Endothelial cell of umbilical vein (primary cell): ENCODE measurements at regions not wholly inside any gene's neighbourhood (a gene's known extent, or its start where the extent isn't known, plus 50 kb on each side); places are given as distances from the start of the nearest gene placed in this dataset.

Source experiments
- BruUV-seq: library from RNA; stranded (reverse); fragments of 400-500 nt; replicated peaks from 2 replicates; lab custom pipeline; 2021; lab: Mats Ljungman, UMichigan
- CTCF ChIA-PET: fragments of 300-600, 350-600 bp; sonication (Branson Sonifier 250); formaldehyde crosslinking; loops from one replicate; lab custom pipeline; 2021; ENCODE audit warnings: antibody characterized with exemption, inconsistent platforms; lab: Charles Lee
- POLR2A ChIA-PET: fragments of 300-600, 350-600 bp; sonication (Branson Sonifier 250); formaldehyde crosslinking; loops from one replicate; lab custom pipeline; 2021; ENCODE audit warnings: antibody characterized with exemption, inconsistent platforms; lab: Charles Lee
- DNase-seq: peaks from one replicate; pipeline ENCODE4 v3.0.0-alpha.2; 2011; ENCODE audit warnings: low read depth, low spot score
- FAIRE-seq: peaks from 2 replicates; lab custom pipeline; 2011; peaks lifted over from hg19 to GRCh38; lab: Jason Lieb, UNC
- H2AFZ ChIP-seq: 2 replicates; pipeline ENCODE4 v1.6.0; 2012; ENCODE audit warnings: low read depth, low read length, control low read depth, inconsistent platforms
- H3K27ac ChIP-seq: 2 replicates; pipeline ENCODE4 v1.5.1; 2011; ENCODE audit warnings: low read depth, mild to moderate bottlenecking, control low read depth, low read length, moderate library complexity; ENCODE audit not compliant: insufficient read depth
- H3K27me3 ChIP-seq, 2 experiments: 2 replicates each; pipeline versions ENCODE4 v1.6.0 to v1.6.1; 2011; ENCODE audit warnings: low read length in 2 of 2, mixed read lengths in 1 of 2; ENCODE audit not compliant: control insufficient read depth in 2 of 2, insufficient read depth in 2 of 2
- H3K36me3 ChIP-seq, 2 experiments: 2 replicates in 1 of 2; 3 replicates in 1 of 2; pipeline ENCODE4 v1.5.1; 2011; ENCODE audit warnings: low read length in 2 of 2, mild to moderate bottlenecking in 1 of 2, moderate library complexity in 1 of 2; ENCODE audit not compliant: control insufficient read depth in 2 of 2, insufficient read depth in 2 of 2; ENCODE audit errors: extremely low read depth in 1 of 2
- H3K4me1 ChIP-seq: 3 replicates; pipeline ENCODE4 v1.5.1; 2011; ENCODE audit warnings: mild to moderate bottlenecking, low read length; ENCODE audit not compliant: control insufficient read depth, insufficient read depth; ENCODE audit errors: extremely low read depth
- H3K4me2 ChIP-seq: 2 replicates; pipeline ENCODE4 v1.6.1; 2011; ENCODE audit warnings: low read length, control low read depth, mixed read lengths; ENCODE audit not compliant: insufficient read depth
- H3K4me3 ChIP-seq, 3 experiments: fragments of 200-600 bp in 1 of 3; sonication (generic), shearing (Covaris generic) in 1 of 3; replicated peaks in 1 of 3; 2 replicates each; pipeline ENCODE4 v1.5.1; 2011 to 2016; ENCODE audit warnings: control low read depth in 3 of 3, low read length in 3 of 3, mild to moderate bottlenecking in 2 of 3, inconsistent platforms in 1 of 3, low read depth in 1 of 3, moderate library complexity in 1 of 3; ENCODE audit not compliant: insufficient read depth in 1 of 3
- H3K79me2 ChIP-seq: 2 replicates; pipeline ENCODE4 v1.6.0; 2012; ENCODE audit warnings: low read length, inconsistent platforms; ENCODE audit not compliant: control insufficient read depth, insufficient read depth
- H3K9ac ChIP-seq: replicated peaks from 2 replicates; pipeline ENCODE3; 2011; ENCODE audit warnings: low read length, control low read depth; ENCODE audit not compliant: insufficient read depth; ENCODE audit errors: extremely low read depth
- H3K9me1 ChIP-seq: replicated peaks from 3 replicates; pipeline ENCODE4 v1.6.0; 2011; ENCODE audit warnings: mild to moderate bottlenecking, low read length; ENCODE audit not compliant: control insufficient read depth, insufficient read depth; ENCODE audit errors: extremely low read depth
- H3K9me3 ChIP-seq: replicated peaks from 2 replicates; pipeline ENCODE4 v1.5.1; 2012; ENCODE audit warnings: low read length, inconsistent platforms; ENCODE audit not compliant: control insufficient read depth, insufficient read depth
- H4K20me1 ChIP-seq: replicated peaks from 2 replicates; pipeline ENCODE3; 2011; ENCODE audit warnings: mild to moderate bottlenecking, low read length; ENCODE audit not compliant: control insufficient read depth, insufficient read depth; ENCODE audit errors: extremely low read depth
- EZH2 ChIP-seq: IDR thresholded peaks from 2 replicates; pipeline ENCODE4 v1.6.1; 2012; ENCODE audit warnings: borderline replicate concordance, low read depth, mild to moderate bottlenecking, moderate library complexity, low read length, inconsistent platforms; ENCODE audit not compliant: severe bottlenecking
- FOS ChIP-seq: IDR thresholded peaks from 2 replicates; pipeline ENCODE4 v1.6.1; 2011; ENCODE audit warnings: mild to moderate bottlenecking, low read length, moderate library complexity, borderline replicate concordance; ENCODE audit not compliant: insufficient read depth
- GATA2 ChIP-seq: IDR thresholded peaks from 2 replicates; pipeline ENCODE4 v1.7.0; 2011; ENCODE audit warnings: low read depth, mild to moderate bottlenecking, moderate library complexity, mixed read lengths, low read length; ENCODE audit not compliant: insufficient read length, insufficient read depth
- JUN ChIP-seq: IDR thresholded peaks from 2 replicates; pipeline ENCODE4 v1.6.1; 2011; ENCODE audit warnings: borderline replicate concordance, low read depth; ENCODE audit not compliant: insufficient read length, insufficient read depth
- MAX ChIP-seq: IDR thresholded peaks from 2 replicates; pipeline ENCODE4 v1.6.1; 2011; ENCODE audit not compliant: insufficient read depth, insufficient read length
- MYC ChIP-seq: IDR thresholded peaks from one replicate; pipeline ENCODE4 v1.6.1; 2011; ENCODE audit warnings: mild to moderate bottlenecking, low read depth, low read length
- POLR2A ChIP-seq: IDR thresholded peaks from 2 replicates; pipeline ENCODE4 v1.6.1; 2012; ENCODE audit warnings: low read depth, mild to moderate bottlenecking, control low read depth, low read length
- POLR2AphosphoS5 ChIP-seq: IDR thresholded peaks from 2 replicates; pipeline ENCODE4 v1.6.1; 2012; ENCODE audit warnings: low read depth, mild to moderate bottlenecking, control low read depth, low read length, moderate library complexity; ENCODE audit not compliant: insufficient read depth
- dilution Hi-C: fragments of 300-500 bp; cut with MboI; formaldehyde crosslinking; loops from one replicate; pipeline ENCODE4 v1.15.0; 2019; ENCODE audit warnings: low sequenced_read_pairs; ENCODE audit not compliant: extremely low pct_ligation_motif_present
- intact Hi-C: fragments of 100-400 bp; cut with micrococcal nuclease; formaldehyde crosslinking; loops from one replicate; pipeline ENCODE4 v1.10.0; 2022

GRCh38 chr7:22632674-22633073 lies 94.3 kb upstream of the IL6 start:
- Histone ChIP-seq H3K27me3 (no peaks in the 10 kb centered on the region), H3K4me3 (no peak overlapping the region), H3K9ac (peak overlapping the region; percentile 70), H3K9me3 (no peaks in the 10 kb centered on the region), H2AFZ (no peak overlapping the region), H4K20me1 (no peaks in the 10 kb centered on the region), H3K9me1 (no peaks in the 10 kb centered on the region), H3K79me2 (no peaks in the 10 kb centered on the region), H3K4me2 (peak overlapping the region; percentile 63), H3K27ac (peak overlapping the region; percentile 92), H3K4me1 (peaks cover 41% of the 10 kb centered on the region), H3K36me3 (no peaks in the 10 kb centered on the region)
- BruUV-seq, result no TSS peak
- peak; percentile 92 for DNase-seq
- ChIA-PET POLR2A (interaction anchor here (0.7 kb wide), 1 partner anchor 16 kb away, joined by 3 read pairs; no protein-coding TSS in a partner anchor), CTCF (interaction anchor here (1.0 to 2.3 kb wide), 8 partner anchors 15 to 150 kb away, joined by 3 to 17 read pairs (median 6); partner anchors contain the start of gene IL6)
- intact Hi-C loops, result loop anchor here (1.0 to 2.0 kb wide), 10 partner anchors 11 to 95 kb away; partner anchors contain the start of gene IL6
- TF ChIP-seq JUN, result peak; percentile 87
- no peak for TF ChIP-seq MYC
- peak; percentile 76 for TF ChIP-seq POLR2AphosphoS5
- TF ChIP-seq FOS, result peak; percentile 86
- peak; percentile 68 for TF ChIP-seq POLR2A
- peak; percentile 93 for TF ChIP-seq GATA2
- no peak for TF ChIP-seq EZH2
- dilution Hi-C loops, result no loop called here
- peak; percentile 98 for FAIRE-seq

- dilution Hi-C loops, result no loop called here
- no peaks in the 10 kb centered on the region for H3K79me2 ChIP-seq
- intact Hi-C loops, result loop anchor here (1.0 to 2.0 kb wide), 9 partner anchors 16 to 96 kb away; partner anchors contain the start of gene IL6
- H3K4me2 ChIP-seq, result peak overlapping the region; percentile 41
- H4K20me1 ChIP-seq, result no peaks in the 10 kb centered on the region
- TF ChIP-seq GATA2 (no peak), MAX (peak; percentile 14)
- ChIA-PET CTCF (interaction anchor here (1.1 to 2.3 kb wide), 8 partner anchors 16 to 151 kb away, joined by 3 to 17 read pairs (median 6); partner anchors contain the start of gene IL6), POLR2A (no interaction called here)
- FAIRE-seq (peak; percentile 81), DNase-seq (peak; percentile 69)
- no peaks in the 10 kb centered on the region for H3K9me1 ChIP-seq
- H3K4me3 ChIP-seq, result no peak overlapping the region
- no peaks in the 10 kb centered on the region for H3K27me3 ChIP-seq
- no TSS peak for BruUV-seq
- H3K9ac ChIP-seq, result peak overlapping the region; percentile 70
- H2AFZ ChIP-seq, result peak overlapping the region; percentile 52
- H3K4me1 ChIP-seq, result peaks cover 47% of the 10 kb centered on the region
- H3K36me3 ChIP-seq, result no peaks in the 10 kb centered on the region
- peak overlapping the region; percentile 92 for H3K27ac ChIP-seq
- H3K9me3 ChIP-seq, result no peaks in the 10 kb centered on the region
Observed at GRCh38 chr7:22631730-22632129, 95.3 kb upstream of the IL6 start.
